Progenitor cell of endocrine pancreas (in vitro differentiated cells): ENCODE measurements at regions not wholly inside any gene's neighbourhood (a gene's known extent, or its start where the extent isn't known, plus 50 kb on each side); places are given as distances from the start of the nearest gene placed in this dataset.
"Not testable (repeated sequence)": the region's sequence is repeated elsewhere in the genome, so short reads cannot be mapped to it uniquely, and the experiment has no call there.

Source experiments
- DNase-seq: peaks from one replicate; pipeline ENCODE4 v3.0.0; 2021; ENCODE audit warnings: low spot score; ENCODE audit not compliant: unreplicated experiment
- H3K27ac Mint-ChIP-seq: 2 replicates; pipeline ENCODE4 v1.8.0; 2021; ENCODE audit warnings: mild to moderate bottlenecking, moderate library complexity, mixed read lengths
- H3K27me3 Mint-ChIP-seq: 2 replicates; pipeline ENCODE4 v1.8.0; 2021; ENCODE audit warnings: mixed read lengths
- H3K36me3 Mint-ChIP-seq: 2 replicates; pipeline ENCODE4 v1.8.0; 2022; ENCODE audit warnings: mixed read lengths; ENCODE audit not compliant: insufficient read depth
- H3K4me1 Mint-ChIP-seq: 2 replicates; pipeline ENCODE4 v1.8.0; 2021; ENCODE audit warnings: low read depth, mixed read lengths
- H3K4me3 Mint-ChIP-seq: 2 replicates; pipeline ENCODE4 v1.8.0; 2021; ENCODE audit warnings: low read depth, mild to moderate bottlenecking, moderate library complexity, mixed read lengths
- H3K9me3 Mint-ChIP-seq: 2 replicates; pipeline ENCODE4 v1.8.0; 2021; ENCODE audit warnings: low read depth, mixed read lengths
- CTCF ChIP-seq: fragments of 200-600 bp; sonication (generic); IDR thresholded peaks from one replicate; pipeline ENCODE4 v1.5.0; 2021; ENCODE audit warnings: antibody characterized with exemption, mild to moderate bottlenecking; ENCODE audit not compliant: unreplicated experiment

GRCh38 chr18:67402543-67402942, 114.0 kb downstream of the DSEL start:
- no peak for TF ChIP-seq CTCF
- H3K36me3 Mint-ChIP-seq: no peaks in the 10 kb centered on the region
- H3K4me1 Mint-ChIP-seq: no peaks in the 10 kb centered on the region
- H3K27ac Mint-ChIP-seq: no peak overlapping the region
- no peak for DNase-seq
- H3K27me3 Mint-ChIP-seq: peaks cover 4% of the 10 kb centered on the region
- H3K9me3 Mint-ChIP-seq: no peaks in the 10 kb centered on the region
- no peak overlapping the region for H3K4me3 Mint-ChIP-seq

GRCh38 chr18:67400502-67401117, 115.9 kb downstream of the DSEL start:
- DNase-seq: no peak
- TF ChIP-seq CTCF: no peak
- Mint-ChIP-seq H3K4me1 (no peaks in the 10 kb centered on the region), H3K27me3 (peaks cover 4% of the 10 kb centered on the region), H3K4me3 (no peak overlapping the region), H3K9me3 (peaks cover 5% of the 10 kb centered on the region), H3K27ac (no peak overlapping the region), H3K36me3 (no peaks in the 10 kb centered on the region)

- H3K9me3 Mint-ChIP-seq: no peaks in the 10 kb centered on the region
- no peak overlapping the region for H3K4me3 Mint-ChIP-seq
- no peaks in the 10 kb centered on the region for H3K27me3 Mint-ChIP-seq
- DNase-seq: no peak
- H3K4me1 Mint-ChIP-seq: peaks cover 10% of the 10 kb centered on the region
- H3K36me3 Mint-ChIP-seq: no peaks in the 10 kb centered on the region
- no peak for TF ChIP-seq CTCF
- no peak overlapping the region for H3K27ac Mint-ChIP-seq
These were observed 130.5 kb downstream of the DSEL start for GRCh38 chr18:67386032-67386431.

- Mint-ChIP-seq H3K36me3 (no peaks in the 10 kb centered on the region), H3K4me1 (peaks cover 10% of the 10 kb centered on the region), H3K4me3 (no peak overlapping the region), H3K27ac (no peak overlapping the region), H3K27me3 (no peaks in the 10 kb centered on the region), H3K9me3 (no peaks in the 10 kb centered on the region)
- TF ChIP-seq CTCF: no peak
- no peak for DNase-seq
These were observed 131.1 kb downstream of the DSEL start for GRCh38 chr18:67385455-67385854.

GRCh38 chr18:67384057-67384456, 132.5 kb downstream of the DSEL start:
- H3K27me3 Mint-ChIP-seq, H3K4me1 Mint-ChIP-seq, DNase-seq, H3K9me3 Mint-ChIP-seq, H3K27ac Mint-ChIP-seq, H3K4me3 Mint-ChIP-seq, H3K36me3 Mint-ChIP-seq: not testable (repeated sequence)

GRCh38 chr18:67381608-67382150, 134.8 kb downstream of the DSEL start:
- Mint-ChIP-seq H3K4me3 (no peak overlapping the region), H3K27me3 (no peaks in the 10 kb centered on the region), H3K27ac (no peak overlapping the region), H3K9me3 (peaks cover 10% of the 10 kb centered on the region), H3K36me3 (no peaks in the 10 kb centered on the region), H3K4me1 (peaks cover 10% of the 10 kb centered on the region)
- no peak for TF ChIP-seq CTCF
- DNase-seq: no peak
